A549 (cell line): ENCODE measurements at regions not wholly inside any gene's neighbourhood (a gene's known extent, or its start where the extent isn't known, plus 50 kb on each side); places are given as distances from the start of the nearest gene placed in this dataset.

Experiments
- CBX8 ChIP-seq: fragments of 200-600 bp; sonication (generic); IDR thresholded peaks from 2 replicates; pipeline ENCODE4 v1.6.1; 2016
- CTCF ChIP-seq: fragments of >200 bp; sonication (Bioruptor Twin); formaldehyde crosslinking; IDR thresholded peaks from 3 replicates; pipeline ENCODE4 v1.5.1; 2016
- ELK1 ChIP-seq: fragments of 150-350 bp; IDR thresholded peaks from 2 replicates; pipeline ENCODE4 v1.6.1; 2014; ENCODE audit warnings: low read depth, mild to moderate bottlenecking, low read length
- POLR2A ChIP-seq: IDR thresholded peaks from 2 replicates; pipeline ENCODE4 v1.6.1; 2012; ENCODE audit warnings: mild to moderate bottlenecking, low read length
- REST ChIP-seq: fragments of 200-600 bp; sonication (generic); IDR thresholded peaks from 2 replicates; pipeline ENCODE4 v1.6.1; 2016; ENCODE audit warnings: antibody characterized with exemption, mild to moderate bottlenecking, moderate library complexity
- RFX5 ChIP-seq: fragments of 450-650 bp; IDR thresholded peaks from 2 replicates; pipeline ENCODE4 v1.7.1; 2014; ENCODE audit warnings: antibody characterized with exemption, mild to moderate bottlenecking, moderate library complexity

GRCh38 chr18:75477900-75478299 is 50.4 kb upstream of the SMIM21 start:
- TF ChIP-seq CTCF, result no peak
- TF ChIP-seq CBX8, result no peak
- TF ChIP-seq ELK1, result no peak
- no peak for TF ChIP-seq RFX5
- TF ChIP-seq POLR2A, result no peak
- TF ChIP-seq REST, result no peak
